Fibroblast of lung (primary cell): ENCODE measurements at regions not wholly inside any gene's neighbourhood (a gene's known extent, or its start where the extent isn't known, plus 50 kb on each side); places are given as distances from the start of the nearest gene placed in this dataset.
A peak's percentile ranks its signal among the peaks of the same experiment; 100 is the strongest.

Experiments
- DNase-seq, 2 donors: peaks; one replicate each; pipeline versions ENCODE4 v3.0.0 to v3.0.0-alpha.2; 2010; ENCODE audit warnings: low read depth in 2 of 2
- H2AFZ ChIP-seq: 2 replicates; pipeline ENCODE4 v1.5.1; 2012; ENCODE audit warnings: low read length, control low read depth, inconsistent platforms
- H3K27ac ChIP-seq: 2 replicates; pipeline ENCODE4 v1.5.1; 2011; ENCODE audit warnings: low read length, control low read depth; ENCODE audit not compliant: insufficient read depth
- H3K27me3 ChIP-seq: 2 replicates; pipeline ENCODE4 v1.5.1; 2011; ENCODE audit warnings: mild to moderate bottlenecking, low read length; ENCODE audit not compliant: control insufficient read depth, insufficient read depth
- H3K36me3 ChIP-seq: 2 replicates; pipeline ENCODE4 v1.5.1; 2011; ENCODE audit warnings: low read length; ENCODE audit not compliant: control insufficient read depth, insufficient read depth
- H3K4me1 ChIP-seq: 2 replicates; pipeline ENCODE4 v1.5.1; 2011; ENCODE audit warnings: low read length; ENCODE audit not compliant: control insufficient read depth, insufficient read depth; ENCODE audit errors: extremely low read depth
- H3K4me2 ChIP-seq: 2 replicates; pipeline ENCODE4 v1.5.1; 2011; ENCODE audit warnings: low read length, control low read depth; ENCODE audit not compliant: insufficient read depth; ENCODE audit errors: extremely low read depth
- H3K4me3 ChIP-seq, 4 experiments: fragments of 200-600 bp in 1 of 4; sonication (generic) in 1 of 4; replicated peaks in 1 of 4; 2 replicates each; pipeline ENCODE4 v1.5.1; 2011 to 2016; ENCODE audit warnings: low read length in 4 of 4, low read depth in 3 of 4, mild to moderate bottlenecking in 3 of 4, control low read depth in 2 of 4, inconsistent platforms in 1 of 4, mixed read lengths in 1 of 4; ENCODE audit not compliant: insufficient read depth in 1 of 4; ENCODE audit errors: control extremely low read depth in 1 of 4
- H3K79me2 ChIP-seq: 2 replicates; pipeline ENCODE4 v1.5.1; 2012; ENCODE audit warnings: mild to moderate bottlenecking, low read length, inconsistent platforms; ENCODE audit not compliant: control insufficient read depth, insufficient read depth
- H3K9ac ChIP-seq: 2 replicates; pipeline ENCODE4 v1.5.1; 2011; ENCODE audit warnings: mild to moderate bottlenecking, low read length, control low read depth; ENCODE audit not compliant: insufficient read depth
- H3K9me3 ChIP-seq: 2 replicates; pipeline ENCODE4 v1.5.1; 2012; ENCODE audit warnings: low read depth, low read length; ENCODE audit not compliant: control insufficient read depth, insufficient read depth
- H4K20me1 ChIP-seq: 2 replicates; pipeline ENCODE4 v1.5.1; 2011; ENCODE audit warnings: low read length; ENCODE audit not compliant: control insufficient read depth, insufficient read depth; ENCODE audit errors: extremely low read depth
- EZH2 ChIP-seq: IDR thresholded peaks from 2 replicates; pipeline ENCODE4 v1.5.1; 2012; ENCODE audit warnings: low read length, control low read depth, mild to moderate bottlenecking; ENCODE audit errors: missing control alignments
- TF ChIP-seq, protein P1 (sequence below), 2 donors: IDR thresholded peaks in 1 of 2; conservative IDR thresholded peaks in 1 of 2; 1 replicate in 1 of 2; 2 replicates in 1 of 2; pipeline ENCODE4 v1.5.1; 2011 to 2012; ENCODE audit warnings: low read length in 2 of 2, control low read depth in 1 of 2, inconsistent platforms in 1 of 2, low read depth in 1 of 2, mild to moderate bottlenecking in 1 of 2

DNA sequence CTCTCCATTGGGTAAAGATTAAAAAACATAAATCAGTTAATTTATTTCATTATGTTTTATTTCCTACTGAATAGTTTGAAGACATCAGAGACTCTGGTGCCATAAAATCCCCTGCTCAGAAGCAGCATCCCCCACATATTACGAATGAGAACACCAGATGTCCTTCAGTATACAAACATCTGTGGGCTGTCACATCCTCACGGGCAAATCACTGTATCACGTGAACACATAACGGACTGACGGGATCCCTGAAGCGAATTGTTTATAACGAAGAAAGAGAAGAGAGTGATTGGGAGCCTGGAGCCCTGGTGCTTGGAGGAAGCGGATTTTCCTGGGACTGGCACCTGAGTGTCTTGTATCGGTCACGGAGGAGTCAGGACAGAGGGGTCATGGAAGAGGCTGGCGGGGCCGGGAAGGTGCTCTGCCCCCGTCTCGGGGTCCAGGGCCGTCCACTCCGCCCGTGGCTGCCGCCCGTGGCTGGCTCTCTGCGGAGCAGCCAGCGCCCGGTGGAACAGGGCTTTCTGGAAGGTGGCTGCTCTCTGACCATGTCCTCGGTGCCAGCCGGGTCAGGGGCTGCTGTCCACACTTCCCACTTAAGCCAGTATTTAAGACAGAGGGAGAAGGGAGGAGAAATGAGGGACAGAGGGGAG is 452.7 kb upstream of the FAT1 start:
- H3K4me1 ChIP-seq, result peaks cover 4% of the 10 kb centered on the region
- no peak overlapping the region for H3K27ac ChIP-seq
- H3K36me3 ChIP-seq, result no peaks in the 10 kb centered on the region
- peak overlapping the region; percentile 58 for H2AFZ ChIP-seq
- peak overlapping the region; percentile 83 for H3K4me2 ChIP-seq
- no peaks in the 10 kb centered on the region for H3K9me3 ChIP-seq
- peak in 1 of 2 donors; percentile 58 for DNase-seq
- H4K20me1 ChIP-seq, result no peaks in the 10 kb centered on the region
- peak overlapping the region; percentile 45 to 61 (median 52) for H3K4me3 ChIP-seq
- H3K79me2 ChIP-seq, result no peaks in the 10 kb centered on the region
- no peak for TF ChIP-seq EZH2
- TF ChIP-seq, protein P1, sequence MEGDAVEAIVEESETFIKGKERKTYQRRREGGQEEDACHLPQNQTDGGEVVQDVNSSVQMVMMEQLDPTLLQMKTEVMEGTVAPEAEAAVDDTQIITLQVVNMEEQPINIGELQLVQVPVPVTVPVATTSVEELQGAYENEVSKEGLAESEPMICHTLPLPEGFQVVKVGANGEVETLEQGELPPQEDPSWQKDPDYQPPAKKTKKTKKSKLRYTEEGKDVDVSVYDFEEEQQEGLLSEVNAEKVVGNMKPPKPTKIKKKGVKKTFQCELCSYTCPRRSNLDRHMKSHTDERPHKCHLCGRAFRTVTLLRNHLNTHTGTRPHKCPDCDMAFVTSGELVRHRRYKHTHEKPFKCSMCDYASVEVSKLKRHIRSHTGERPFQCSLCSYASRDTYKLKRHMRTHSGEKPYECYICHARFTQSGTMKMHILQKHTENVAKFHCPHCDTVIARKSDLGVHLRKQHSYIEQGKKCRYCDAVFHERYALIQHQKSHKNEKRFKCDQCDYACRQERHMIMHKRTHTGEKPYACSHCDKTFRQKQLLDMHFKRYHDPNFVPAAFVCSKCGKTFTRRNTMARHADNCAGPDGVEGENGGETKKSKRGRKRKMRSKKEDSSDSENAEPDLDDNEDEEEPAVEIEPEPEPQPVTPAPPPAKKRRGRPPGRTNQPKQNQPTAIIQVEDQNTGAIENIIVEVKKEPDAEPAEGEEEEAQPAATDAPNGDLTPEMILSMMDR (conservative IDR thresholded peaks at IDR 0.05 in 1 of 2, IDR thresholded peaks at IDR 0.05 in 1 of 2; ENCODE audit: low read depth in 1 of 2, low read length in 2 of 2), result no peak
- peak overlapping the region; percentile 40 for H3K9ac ChIP-seq
- H3K27me3 ChIP-seq, result peaks cover 2% of the 10 kb centered on the region

DNA sequence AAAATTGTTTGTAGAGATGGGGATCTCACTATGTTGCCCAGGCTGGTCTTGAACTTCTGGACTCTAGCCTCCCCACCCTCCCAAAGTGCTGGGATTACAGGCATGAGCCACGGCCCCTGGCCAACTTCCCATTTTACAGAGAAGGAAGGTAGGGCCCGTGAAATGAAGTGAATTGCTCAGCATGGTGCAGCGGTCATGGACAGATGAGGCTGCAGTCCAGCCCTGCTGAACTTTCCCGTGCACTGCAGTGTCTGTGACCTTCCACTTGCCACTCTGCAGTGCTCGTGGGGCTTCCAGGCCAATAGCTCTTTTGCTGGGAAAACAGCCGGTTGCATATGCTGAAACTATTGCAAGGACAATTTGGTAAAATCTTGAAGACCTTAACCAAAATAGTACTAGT is 454.4 kb upstream of the FAT1 start:
- Histone ChIP-seq H3K79me2 (no peaks in the 10 kb centered on the region), H3K27me3 (peaks cover 2% of the 10 kb centered on the region), H3K9me3 (no peaks in the 10 kb centered on the region), H3K4me1 (peaks cover 4% of the 10 kb centered on the region), H4K20me1 (no peaks in the 10 kb centered on the region), H3K4me3 (no peak overlapping the region), H3K9ac (no peak overlapping the region), H3K36me3 (no peaks in the 10 kb centered on the region), H3K4me2 (no peak overlapping the region), H3K27ac (no peak overlapping the region), H2AFZ (no peak overlapping the region)
- DNase-seq, result no peak
- TF ChIP-seq, protein P1 (conservative IDR thresholded peaks at IDR 0.05 in 1 of 2, IDR thresholded peaks at IDR 0.05 in 1 of 2; ENCODE audit: low read depth in 1 of 2, low read length in 2 of 2), result no peak
- TF ChIP-seq EZH2, result no peak

DNA sequence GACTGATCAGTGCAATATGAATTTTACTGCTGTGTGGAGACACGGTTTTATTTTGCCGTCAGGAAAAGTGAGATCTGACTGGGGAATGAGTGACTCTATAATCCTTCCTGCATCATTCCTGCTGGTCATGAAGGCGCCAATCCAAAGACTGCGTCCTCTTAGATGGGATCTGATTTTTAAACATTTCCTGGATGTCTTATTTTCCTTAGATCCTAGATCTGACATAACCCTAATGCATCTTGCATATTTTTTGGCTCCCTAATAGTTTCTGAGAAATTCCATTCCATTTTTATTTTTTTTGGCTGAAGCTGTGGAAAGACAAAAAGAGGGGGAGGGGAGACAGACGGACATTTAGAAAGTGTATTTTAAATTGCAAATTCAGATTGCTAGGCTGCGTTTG is 454.9 kb upstream of the FAT1 start:
- TF ChIP-seq, protein P1 (conservative IDR thresholded peaks at IDR 0.05 in 1 of 2, IDR thresholded peaks at IDR 0.05 in 1 of 2; ENCODE audit: low read depth in 1 of 2, low read length in 2 of 2), result no peak
- no peak for TF ChIP-seq EZH2
- no peaks in the 10 kb centered on the region for H3K79me2 ChIP-seq
- no peak overlapping the region for H3K4me2 ChIP-seq
- no peak overlapping the region for H3K4me3 ChIP-seq
- H3K36me3 ChIP-seq, result no peaks in the 10 kb centered on the region
- H3K9me3 ChIP-seq, result no peaks in the 10 kb centered on the region
- peaks cover 2% of the 10 kb centered on the region for H3K27me3 ChIP-seq
- H3K9ac ChIP-seq, result no peak overlapping the region
- no peaks in the 10 kb centered on the region for H4K20me1 ChIP-seq
- H3K27ac ChIP-seq, result no peak overlapping the region
- H3K4me1 ChIP-seq, result peaks cover 4% of the 10 kb centered on the region
- DNase-seq, result no peak
- no peak overlapping the region for H2AFZ ChIP-seq
